Keratinocyte (primary cell): ENCODE measurements at regions not wholly inside any gene's neighbourhood (a gene's known extent, or its start where the extent isn't known, plus 50 kb on each side); places are given as distances from the start of the nearest gene placed in this dataset.

Source experiments
- DNase-seq: peaks from one replicate; pipeline ENCODE4 v3.0.0-alpha.2; 2011; ENCODE audit warnings: low read depth, missing footprints, low spot score
- FAIRE-seq: peaks from 2 replicates; lab custom pipeline; 2011; peaks lifted over from hg19 to GRCh38; lab: Jason Lieb, UNC
- H2AFZ ChIP-seq: 2 replicates; pipeline ENCODE4 v1.6.0; 2012; ENCODE audit warnings: low read length, control low read depth, inconsistent platforms; ENCODE audit not compliant: control insufficient read depth
- H3K27ac ChIP-seq: 2 replicates; pipeline ENCODE4 v1.5.1; 2011; ENCODE audit warnings: low read length; ENCODE audit not compliant: control insufficient read depth, insufficient read depth
- H3K27me3 ChIP-seq: 3 replicates; pipeline ENCODE4 v1.6.0; 2011; ENCODE audit warnings: low read length; ENCODE audit not compliant: control insufficient read depth, insufficient read depth; ENCODE audit errors: extremely low read depth
- H3K36me3 ChIP-seq, 2 experiments: 2 replicates in 1 of 2; 3 replicates in 1 of 2; pipeline ENCODE4 v1.5.1; 2011; ENCODE audit warnings: low read length in 2 of 2, mild to moderate bottlenecking in 1 of 2; ENCODE audit not compliant: control insufficient read depth in 2 of 2, insufficient read depth in 2 of 2; ENCODE audit errors: extremely low read depth in 1 of 2
- H3K4me1 ChIP-seq: 3 replicates; pipeline ENCODE4 v1.5.1; 2011; ENCODE audit warnings: low read length; ENCODE audit not compliant: control insufficient read depth, insufficient read depth; ENCODE audit errors: extremely low read depth
- H3K4me2 ChIP-seq: 3 replicates; pipeline ENCODE4 v1.6.0; 2011; ENCODE audit warnings: low read depth, low read length; ENCODE audit not compliant: control insufficient read depth, insufficient read depth; ENCODE audit errors: extremely low read depth
- H3K4me3 ChIP-seq, 3 experiments: fragments of 200-600 bp in 1 of 3; sonication (generic) in 1 of 3; 2 replicates in 2 of 3; 3 replicates in 1 of 3; pipeline ENCODE4 v1.5.1; 2011 to 2016; ENCODE audit warnings: low read length in 3 of 3, mild to moderate bottlenecking in 3 of 3, control low read depth in 2 of 3, inconsistent platforms in 1 of 3, low read depth in 1 of 3, mixed read lengths in 1 of 3, mixed run types in 1 of 3, moderate library complexity in 1 of 3; ENCODE audit not compliant: control insufficient read depth in 2 of 3, insufficient read depth in 2 of 3; ENCODE audit errors: extremely low read depth in 1 of 3
- H3K79me2 ChIP-seq: 2 replicates; pipeline ENCODE4 v1.6.0; 2012; ENCODE audit warnings: low read length; ENCODE audit not compliant: control insufficient read depth, insufficient read depth
- H3K9ac ChIP-seq: 3 replicates; pipeline ENCODE4 v1.6.0; 2011; ENCODE audit warnings: low read length; ENCODE audit not compliant: control insufficient read depth, insufficient read depth; ENCODE audit errors: extremely low read depth
- H3K9me1 ChIP-seq: 3 replicates; pipeline ENCODE4 v1.6.0; 2011; ENCODE audit warnings: low read length; ENCODE audit not compliant: control insufficient read depth, insufficient read depth; ENCODE audit errors: extremely low read depth
- H3K9me3 ChIP-seq: 2 replicates; pipeline ENCODE4 v1.5.1; 2012; ENCODE audit warnings: low read depth, low read length; ENCODE audit not compliant: control insufficient read depth
- H4K20me1 ChIP-seq: 3 replicates; pipeline ENCODE4 v1.6.0; 2011; ENCODE audit warnings: low read length; ENCODE audit not compliant: control insufficient read depth, insufficient read depth; ENCODE audit errors: extremely low read depth
- EZH2 ChIP-seq: IDR thresholded peaks from one replicate; pipeline ENCODE4 v1.6.1; 2012; ENCODE audit warnings: inconsistent platforms, mild to moderate bottlenecking, low read length, moderate library complexity
- dilution Hi-C: fragments of 300-500 bp; cut with MboI; formaldehyde crosslinking; loops from one replicate; pipeline ENCODE4 v1.7.0; 2020; ENCODE audit warnings: low sequenced_read_pairs; ENCODE audit not compliant: extremely low pct_ligation_motif_present
- TF ChIP-seq, protein P1 (sequence below), 3 experiments: IDR thresholded peaks in 1 of 3; conservative IDR thresholded peaks in 1 of 3; optimal IDR thresholded peaks in 1 of 3; 2 replicates in 2 of 3; 3 replicates in 1 of 3; pipeline versions ENCODE3 to v1.5.1; 2011; ENCODE audit warnings: low read length in 3 of 3, mild to moderate bottlenecking in 3 of 3, moderate library complexity in 2 of 3, control low read depth in 1 of 3, inconsistent platforms in 1 of 3; ENCODE audit not compliant: insufficient read depth in 2 of 3; ENCODE audit errors: extremely low read depth in 1 of 3

- no peak for DNase-seq
- H3K4me2 ChIP-seq = no peak overlapping the region
Measured at GRCh38 chr11:128133501-128133900, 453.9 kb downstream of the ETS1 start.

DNA sequence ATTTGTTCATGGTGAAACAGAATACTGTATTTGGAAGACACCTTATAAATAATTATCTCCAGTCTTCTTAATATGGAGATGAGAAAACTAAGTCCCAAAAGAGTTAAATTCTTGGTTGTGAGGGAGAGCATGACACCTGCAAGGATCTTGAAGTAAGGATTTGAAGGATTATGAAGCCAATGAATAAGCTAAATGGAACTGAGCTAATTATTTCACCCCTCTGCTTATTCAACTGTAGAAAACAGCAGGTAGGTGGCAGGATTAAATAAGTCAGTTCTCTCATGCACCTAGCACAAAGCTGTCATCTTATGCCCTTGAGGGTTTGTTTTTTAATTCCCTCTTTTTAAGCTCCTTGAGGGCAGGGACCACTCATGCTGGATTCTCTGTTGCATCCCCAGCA lies 457.3 kb downstream of the ETS1 start:
- dilution Hi-C loops = no loop called here
- no peak for FAIRE-seq
- TF ChIP-seq, protein P1, sequence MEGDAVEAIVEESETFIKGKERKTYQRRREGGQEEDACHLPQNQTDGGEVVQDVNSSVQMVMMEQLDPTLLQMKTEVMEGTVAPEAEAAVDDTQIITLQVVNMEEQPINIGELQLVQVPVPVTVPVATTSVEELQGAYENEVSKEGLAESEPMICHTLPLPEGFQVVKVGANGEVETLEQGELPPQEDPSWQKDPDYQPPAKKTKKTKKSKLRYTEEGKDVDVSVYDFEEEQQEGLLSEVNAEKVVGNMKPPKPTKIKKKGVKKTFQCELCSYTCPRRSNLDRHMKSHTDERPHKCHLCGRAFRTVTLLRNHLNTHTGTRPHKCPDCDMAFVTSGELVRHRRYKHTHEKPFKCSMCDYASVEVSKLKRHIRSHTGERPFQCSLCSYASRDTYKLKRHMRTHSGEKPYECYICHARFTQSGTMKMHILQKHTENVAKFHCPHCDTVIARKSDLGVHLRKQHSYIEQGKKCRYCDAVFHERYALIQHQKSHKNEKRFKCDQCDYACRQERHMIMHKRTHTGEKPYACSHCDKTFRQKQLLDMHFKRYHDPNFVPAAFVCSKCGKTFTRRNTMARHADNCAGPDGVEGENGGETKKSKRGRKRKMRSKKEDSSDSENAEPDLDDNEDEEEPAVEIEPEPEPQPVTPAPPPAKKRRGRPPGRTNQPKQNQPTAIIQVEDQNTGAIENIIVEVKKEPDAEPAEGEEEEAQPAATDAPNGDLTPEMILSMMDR (optimal IDR thresholded peaks at IDR 0.05 in 1 of 3, IDR thresholded peaks at IDR 0.05 in 1 of 3, conservative IDR thresholded peaks at IDR 0.05 in 1 of 3; ENCODE audit: extremely low read depth in 1 of 3, insufficient read depth in 2 of 3, low read length in 3 of 3) = no peak
- no peak for TF ChIP-seq EZH2

More at GRCh38 chr11:128133501-128133900, 453.9 kb downstream of the ETS1 start:
- Histone ChIP-seq H3K27ac (no peak overlapping the region), H3K9me1 (no peaks in the 10 kb centered on the region), H3K9ac (no peak overlapping the region), H4K20me1 (no peaks in the 10 kb centered on the region), H3K36me3 (no peaks in the 10 kb centered on the region), H3K4me1 (no peaks in the 10 kb centered on the region), H3K9me3 (no peaks in the 10 kb centered on the region), H3K27me3 (no peaks in the 10 kb centered on the region), H2AFZ (no peak overlapping the region), H3K4me3 (no peak overlapping the region), H3K79me2 (no peaks in the 10 kb centered on the region)
- dilution Hi-C loops = no loop called here
- TF ChIP-seq, protein P1 (optimal IDR thresholded peaks at IDR 0.05 in 1 of 3, IDR thresholded peaks at IDR 0.05 in 1 of 3, conservative IDR thresholded peaks at IDR 0.05 in 1 of 3; ENCODE audit: extremely low read depth in 1 of 3, insufficient read depth in 2 of 3, low read length in 3 of 3) = no peak
- no peak for TF ChIP-seq EZH2
- no peak for FAIRE-seq

More for the DNA sequence above, 457.3 kb downstream of the ETS1 start:
- Histone ChIP-seq H3K9me3 (no peaks in the 10 kb centered on the region), H3K4me1 (no peaks in the 10 kb centered on the region), H3K27me3 (no peaks in the 10 kb centered on the region), H3K4me2 (no peak overlapping the region), H3K4me3 (no peak overlapping the region), H3K79me2 (no peaks in the 10 kb centered on the region), H4K20me1 (no peaks in the 10 kb centered on the region), H3K36me3 (no peaks in the 10 kb centered on the region), H3K27ac (no peak overlapping the region), H3K9me1 (no peaks in the 10 kb centered on the region), H3K9ac (no peak overlapping the region), H2AFZ (no peak overlapping the region)
- no peak for DNase-seq
